GM10266 (cell line): ENCODE measurements at regions not wholly inside any gene's neighbourhood (a gene's known extent, or its start where the extent isn't known, plus 50 kb on each side); places are given as distances from the start of the nearest gene placed in this dataset.

Experiments used
- DNase-seq: peaks from one replicate; pipeline ENCODE4 v3.0.0; 2012; ENCODE audit errors: extremely low spot score
- TF ChIP-seq, protein P1 (sequence below): IDR thresholded peaks from 2 replicates; pipeline ENCODE4 v1.5.1; 2012; ENCODE audit warnings: mild to moderate bottlenecking, low read depth; ENCODE audit not compliant: control insufficient read depth, insufficient read depth; ENCODE audit errors: missing control alignments

GRCh38 chr10:33930079-33930478, 595.6 kb upstream of the NRP1 start:
- TF ChIP-seq, protein P1, sequence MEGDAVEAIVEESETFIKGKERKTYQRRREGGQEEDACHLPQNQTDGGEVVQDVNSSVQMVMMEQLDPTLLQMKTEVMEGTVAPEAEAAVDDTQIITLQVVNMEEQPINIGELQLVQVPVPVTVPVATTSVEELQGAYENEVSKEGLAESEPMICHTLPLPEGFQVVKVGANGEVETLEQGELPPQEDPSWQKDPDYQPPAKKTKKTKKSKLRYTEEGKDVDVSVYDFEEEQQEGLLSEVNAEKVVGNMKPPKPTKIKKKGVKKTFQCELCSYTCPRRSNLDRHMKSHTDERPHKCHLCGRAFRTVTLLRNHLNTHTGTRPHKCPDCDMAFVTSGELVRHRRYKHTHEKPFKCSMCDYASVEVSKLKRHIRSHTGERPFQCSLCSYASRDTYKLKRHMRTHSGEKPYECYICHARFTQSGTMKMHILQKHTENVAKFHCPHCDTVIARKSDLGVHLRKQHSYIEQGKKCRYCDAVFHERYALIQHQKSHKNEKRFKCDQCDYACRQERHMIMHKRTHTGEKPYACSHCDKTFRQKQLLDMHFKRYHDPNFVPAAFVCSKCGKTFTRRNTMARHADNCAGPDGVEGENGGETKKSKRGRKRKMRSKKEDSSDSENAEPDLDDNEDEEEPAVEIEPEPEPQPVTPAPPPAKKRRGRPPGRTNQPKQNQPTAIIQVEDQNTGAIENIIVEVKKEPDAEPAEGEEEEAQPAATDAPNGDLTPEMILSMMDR, result no peak

GRCh38 chr10:33927347-33927746, 592.9 kb upstream of the NRP1 start:
- no peak for DNase-seq
- TF ChIP-seq, protein P1, result no peak

More at GRCh38 chr10:33930079-33930478, 595.6 kb upstream of the NRP1 start:
- no peak for DNase-seq

DNA sequence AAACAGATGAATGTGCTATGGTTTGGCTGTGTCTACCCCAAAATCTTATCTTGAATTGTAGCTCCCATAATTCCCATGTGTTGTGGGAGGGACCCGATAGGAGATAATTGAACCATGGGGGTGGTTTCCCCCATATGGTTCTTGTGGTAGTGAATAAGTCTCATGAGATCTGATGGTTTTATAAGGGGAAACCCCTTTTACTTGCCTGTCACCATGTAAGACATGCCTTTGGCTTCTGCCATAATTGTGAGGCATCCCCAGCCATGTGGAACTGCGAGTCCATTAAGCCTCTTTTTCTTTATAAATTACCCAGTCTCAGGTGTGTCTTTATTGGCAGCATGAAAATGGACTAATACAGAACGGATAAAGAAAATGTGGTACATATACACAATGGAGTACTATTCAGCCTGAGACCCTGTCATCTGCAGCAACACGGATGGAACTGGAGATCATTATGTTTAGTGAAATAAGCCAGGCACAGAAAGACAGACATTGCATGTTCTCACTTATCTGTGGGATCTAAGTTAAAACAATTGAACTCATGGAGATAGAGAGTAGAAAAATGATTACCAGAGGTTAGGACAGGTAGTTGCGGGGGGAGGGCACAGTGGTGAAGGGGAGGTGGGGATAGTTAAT, 587.6 kb upstream of the NRP1 start:
- TF ChIP-seq, protein P1, result no peak
- no peak for DNase-seq

GRCh38 chr10:33920351-33920750, 585.9 kb upstream of the NRP1 start:
- DNase-seq, result no peak
- TF ChIP-seq, protein P1, result no peak

DNA sequence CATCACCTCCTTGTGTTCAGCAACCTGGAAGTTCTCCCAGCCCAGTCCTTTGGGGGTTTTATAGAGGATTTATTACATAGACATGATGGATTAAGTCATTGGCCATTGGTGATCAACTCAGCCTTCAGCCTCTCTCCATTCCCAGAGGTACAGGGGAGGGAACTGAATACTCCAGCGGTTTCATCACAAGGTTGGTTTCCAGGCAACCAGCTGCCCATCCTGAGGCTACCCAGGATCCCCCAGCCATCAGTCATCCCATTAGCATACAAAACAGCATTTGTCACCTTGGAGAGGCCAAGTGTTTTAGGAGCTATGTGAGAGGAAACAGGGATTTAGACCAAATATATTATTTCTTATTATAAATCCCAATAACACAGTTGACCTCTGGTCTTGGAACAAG, 584.8 kb upstream of the NRP1 start:
- no peak for DNase-seq

DNA sequence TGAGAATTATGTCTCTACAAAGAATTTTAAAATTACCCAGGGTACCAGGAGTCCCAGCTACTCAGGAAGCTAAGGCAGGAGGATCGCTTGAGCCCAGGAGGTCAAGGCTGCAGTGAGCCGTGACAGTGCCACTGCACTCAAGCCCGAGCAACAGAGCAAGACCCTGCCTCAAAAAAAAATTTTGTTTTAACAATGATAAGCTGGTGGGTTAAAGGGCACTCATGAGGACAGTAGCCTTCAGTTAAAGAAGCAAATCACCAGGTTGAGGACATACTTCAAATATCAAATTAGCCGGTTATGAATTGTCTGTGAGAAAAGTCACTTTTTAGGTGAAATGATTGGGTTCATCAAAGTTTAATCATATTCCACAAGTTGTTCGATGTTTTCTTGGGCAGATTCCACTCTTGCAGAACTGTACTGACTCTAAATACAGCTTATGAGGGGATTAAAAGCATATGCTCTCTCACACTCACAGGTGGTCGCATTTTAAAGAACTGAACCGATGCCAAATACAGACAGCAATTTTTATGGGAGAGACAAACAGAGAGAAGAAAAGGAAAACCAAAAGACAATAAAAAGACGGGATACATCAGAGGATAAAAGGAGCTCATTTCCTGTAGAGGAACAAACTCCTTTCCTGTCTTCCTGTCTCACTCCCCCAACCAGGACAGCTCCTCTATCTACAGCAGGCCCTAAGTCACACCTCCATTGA, 582.8 kb upstream of the NRP1 start:
- DNase-seq, result no peak
- TF ChIP-seq, protein P1, result no peak

More for the DNA sequence above, 584.8 kb upstream of the NRP1 start:
- TF ChIP-seq, protein P1, result no peak

- TF ChIP-seq, protein P1, result no peak
Measured at GRCh38 chr10:33914746-33915145, 580.3 kb upstream of the NRP1 start.

More at GRCh38 chr10:33914746-33915145, 580.3 kb upstream of the NRP1 start:
- DNase-seq, result no peak
